CD4-positive, alpha-beta T cell treated with Interleukin-15 for 1 hour (primary cell): ENCODE measurements at regions not wholly inside any gene's neighbourhood (a gene's known extent, or its start where the extent isn't known, plus 50 kb on each side); places are given as distances from the start of the nearest gene placed in this dataset.
"Not testable (repeated sequence)": the region's sequence is repeated elsewhere in the genome, so short reads cannot be mapped to it uniquely, and the experiment has no call there.

Source experiments
- DNase-seq: peaks from one replicate; pipeline ENCODE4 v3.0.0-alpha.2; 2020

DNA sequence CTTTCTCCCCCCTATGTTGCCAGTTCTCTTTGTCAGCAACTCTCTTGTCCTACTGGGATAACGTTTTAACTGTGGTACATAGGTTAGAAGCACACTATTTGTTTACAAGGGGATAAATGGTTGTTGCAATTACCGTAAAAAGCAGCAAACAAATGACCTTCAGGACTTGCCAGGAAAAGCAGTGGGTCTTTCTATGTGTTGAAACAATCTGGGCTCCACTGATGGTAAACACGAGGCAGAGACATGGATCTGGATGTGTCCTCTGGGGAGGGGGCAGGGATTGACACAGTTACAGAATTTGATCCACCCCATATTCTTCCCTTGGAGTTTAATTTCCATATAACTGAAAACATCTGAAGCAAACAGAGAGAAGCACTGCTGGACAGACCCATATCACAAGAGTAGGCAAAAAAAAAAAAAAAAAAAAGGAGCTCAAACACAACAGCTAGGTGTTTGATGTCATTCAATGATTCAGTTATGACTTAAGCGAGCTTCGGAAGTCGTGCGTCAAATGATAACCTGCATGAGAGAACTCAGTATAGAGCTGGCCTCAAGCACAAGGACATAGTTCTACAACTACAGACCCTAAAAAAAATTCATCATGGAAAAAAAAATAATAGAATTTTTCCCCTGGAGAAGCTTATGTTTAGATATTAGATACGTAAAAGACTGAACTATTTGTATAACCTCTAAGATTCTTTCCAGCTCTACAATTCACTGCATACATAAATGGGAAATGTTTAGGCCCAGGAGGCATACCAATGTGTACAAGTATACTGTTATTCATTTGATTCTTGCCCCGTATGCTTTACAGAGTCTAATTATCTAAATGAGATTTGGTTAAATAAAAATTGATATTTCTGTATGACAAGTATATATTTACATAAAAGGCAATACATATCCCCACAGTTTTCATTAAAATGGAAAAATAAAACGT lies 127.7 kb downstream of the ALDH8A1 start:
- no peak for DNase-seq

DNA sequence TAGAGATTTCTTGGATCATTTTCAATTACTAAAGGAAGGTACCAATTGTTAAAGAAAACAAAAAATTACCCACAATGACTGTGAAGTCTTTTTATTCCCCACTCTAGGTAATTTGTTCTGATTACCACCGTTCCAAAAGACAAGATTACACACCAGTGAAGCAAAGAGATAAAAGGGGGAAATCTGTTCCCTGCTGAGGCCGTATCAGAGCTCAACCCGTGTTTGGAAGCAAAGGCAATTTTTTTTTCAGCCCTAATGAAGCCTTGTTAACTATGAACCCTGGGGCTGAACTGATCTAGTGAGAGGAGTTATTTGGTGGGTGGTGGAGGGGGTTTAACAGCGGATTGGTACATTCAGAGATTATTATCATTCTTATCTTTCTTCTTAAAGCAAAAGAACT lies 128.5 kb downstream of the ALDH8A1 start:
- no peak for DNase-seq

DNA sequence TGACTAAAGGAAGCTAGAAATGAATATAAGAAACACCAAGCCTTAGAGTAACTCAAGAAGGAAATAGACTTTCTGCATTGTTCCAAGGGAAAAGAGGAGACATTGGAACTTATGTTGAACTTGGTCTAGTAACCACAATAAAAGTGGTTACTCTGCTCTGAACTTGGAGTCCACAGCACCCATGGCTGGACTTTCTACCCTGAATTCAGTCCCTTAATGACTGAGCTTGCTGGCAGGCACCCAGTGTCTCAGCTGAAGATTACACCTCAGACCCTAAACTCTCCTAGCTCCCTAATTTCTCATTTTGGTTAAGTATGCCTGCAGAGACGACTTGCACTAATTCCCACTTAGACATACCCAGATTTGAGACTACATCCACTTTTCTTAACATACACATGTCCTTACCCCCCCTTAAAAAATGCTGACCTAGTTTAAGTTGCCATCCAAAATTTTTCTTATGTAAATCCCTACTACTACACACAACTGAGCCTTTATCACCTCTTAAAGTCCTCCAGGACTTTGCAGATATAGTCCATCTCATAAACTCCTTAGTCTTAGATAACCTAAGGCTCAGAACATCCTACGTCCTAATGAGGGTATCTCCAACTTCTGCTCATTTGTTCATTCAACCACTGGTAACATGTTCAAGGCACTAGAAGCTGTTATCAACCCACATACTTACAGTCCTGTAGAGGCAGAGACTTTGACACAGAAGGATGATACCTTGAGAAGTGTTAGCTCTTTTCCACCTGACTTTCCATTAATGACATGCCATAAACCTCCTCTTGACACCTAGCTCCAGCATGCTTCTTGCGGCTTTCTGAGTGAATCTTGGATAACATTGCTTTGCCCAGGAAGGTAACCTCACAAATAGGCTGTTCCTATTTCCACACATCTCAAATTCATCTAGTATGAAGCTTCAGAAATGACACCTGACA lies 129.8 kb downstream of the ALDH8A1 start:
- DNase-seq: no peak

DNA sequence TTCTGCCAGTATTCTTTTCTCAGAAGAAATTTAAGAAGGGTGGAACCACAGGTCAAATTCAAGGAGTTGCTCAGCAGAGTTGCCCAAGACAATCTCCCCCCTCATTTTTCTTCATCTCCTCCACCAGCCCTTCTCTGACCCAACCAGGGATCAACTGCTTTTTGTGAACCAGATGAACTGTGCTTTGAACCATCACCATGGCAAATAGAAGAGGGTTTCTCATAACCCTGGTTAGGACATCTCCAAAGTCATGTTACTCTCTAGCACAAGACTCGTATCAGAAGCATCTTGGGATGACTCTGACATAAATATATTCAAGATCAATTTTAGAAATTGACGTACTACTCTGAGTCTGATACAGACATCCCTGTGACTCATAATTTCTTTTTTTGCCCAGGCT lies 130.7 kb downstream of the ALDH8A1 start:
- no peak for DNase-seq

DNA sequence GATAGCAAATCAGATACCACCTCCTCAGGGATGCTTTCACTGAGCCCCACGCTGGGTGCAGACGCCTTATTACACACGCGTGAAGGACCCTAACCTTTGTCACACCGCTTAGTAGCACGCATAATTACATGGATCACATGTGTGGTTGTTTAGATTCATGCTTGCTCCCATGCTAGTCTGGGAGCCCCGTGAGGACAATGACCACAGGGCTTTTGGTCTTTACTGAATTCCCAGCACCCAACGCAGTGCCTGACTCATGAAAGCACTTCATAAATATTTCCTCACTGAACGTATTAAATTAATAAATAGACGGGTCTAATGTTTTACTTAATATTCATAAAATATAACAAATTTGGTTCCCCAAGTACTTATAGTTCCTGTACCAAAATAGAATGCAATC lies 132.5 kb downstream of the ALDH8A1 start:
- DNase-seq: no peak

DNA sequence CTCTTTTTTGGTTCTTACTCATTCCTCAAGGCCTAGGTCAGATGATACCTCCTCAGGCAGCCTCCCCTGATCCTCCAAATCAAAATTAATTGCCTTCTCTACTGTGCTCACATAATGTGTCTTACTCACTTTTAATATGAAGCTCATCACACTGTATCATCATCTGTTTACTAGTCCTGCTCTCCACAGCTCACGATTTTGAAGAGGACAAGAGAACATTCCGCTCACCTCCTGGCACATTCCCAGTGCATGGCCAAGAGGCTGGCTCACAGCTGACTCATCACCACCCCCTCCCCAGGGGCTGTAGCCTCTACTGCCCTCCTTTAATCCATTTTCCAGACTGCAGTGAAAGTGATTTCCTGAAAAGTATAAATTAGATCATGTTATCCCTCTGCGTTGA lies 133.1 kb downstream of the ALDH8A1 start:
- DNase-seq: no peak

DNA sequence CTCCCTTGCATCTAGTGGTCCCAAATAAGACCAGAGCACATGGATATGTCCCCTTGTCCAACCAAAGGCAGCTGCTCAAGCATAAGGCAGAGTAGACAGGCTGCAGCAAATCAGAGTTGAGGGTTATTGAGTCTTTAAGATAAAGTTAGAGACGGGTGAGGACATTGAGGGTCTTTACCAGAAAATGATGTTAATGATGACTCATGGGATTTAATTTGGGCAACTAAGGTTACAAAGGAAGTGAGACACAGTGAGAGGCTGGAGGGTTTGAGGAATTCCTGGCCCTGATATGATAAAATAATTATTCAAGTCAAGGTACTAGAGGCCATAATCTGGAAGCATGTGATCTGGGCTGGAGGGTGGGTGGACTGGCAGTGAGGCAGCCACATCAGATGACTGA lies 133.6 kb downstream of the ALDH8A1 start:
- DNase-seq: no peak

DNA sequence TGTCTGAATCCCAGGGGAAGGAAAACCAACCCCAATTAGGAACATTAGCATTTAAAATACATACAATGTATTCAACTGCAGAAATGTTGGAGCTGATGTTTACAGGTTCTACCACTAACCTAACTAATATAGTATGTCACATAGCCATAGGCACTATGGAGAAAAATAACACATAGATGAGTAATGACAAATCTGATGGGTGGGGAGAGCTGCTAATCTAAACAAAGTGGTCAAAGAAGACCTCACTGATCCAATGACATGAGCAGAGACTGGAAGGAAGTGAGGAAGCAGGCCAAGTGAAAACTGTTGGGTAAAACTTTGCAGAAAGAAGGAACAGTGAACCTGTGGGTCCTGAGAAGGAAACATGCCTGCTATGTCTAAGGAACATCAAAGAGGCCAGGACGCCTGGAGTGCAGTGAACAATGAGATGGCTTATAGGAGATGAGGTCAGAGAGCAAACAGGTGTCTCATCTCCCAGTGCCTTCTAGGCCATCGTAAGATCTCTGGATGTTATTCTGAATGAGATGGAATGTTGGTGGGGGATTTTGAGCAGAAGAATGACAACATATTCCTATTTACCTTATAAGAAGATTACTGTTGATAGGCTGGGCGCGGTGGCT lies 135.7 kb downstream of the ALDH8A1 start:
- DNase-seq: no peak

DNA sequence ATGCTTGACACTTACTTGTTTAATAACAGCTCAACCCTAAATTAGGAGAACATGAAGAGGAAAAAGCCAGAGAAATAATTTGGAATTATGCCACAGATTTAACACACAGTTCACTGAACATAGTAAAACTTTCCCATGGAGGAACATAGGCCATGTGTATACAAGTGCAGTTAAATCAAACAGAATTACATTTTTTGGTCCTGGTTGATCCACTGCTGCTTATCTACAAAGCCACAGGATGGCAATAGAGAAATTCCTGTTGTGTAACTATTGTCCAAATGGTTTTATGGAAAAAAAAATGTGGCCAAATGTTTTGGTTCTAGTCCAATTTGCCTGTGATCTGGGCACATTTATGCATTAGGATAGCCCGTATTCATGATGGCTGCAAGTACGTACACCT lies 136.8 kb downstream of the ALDH8A1 start:
- no peak for DNase-seq

DNA sequence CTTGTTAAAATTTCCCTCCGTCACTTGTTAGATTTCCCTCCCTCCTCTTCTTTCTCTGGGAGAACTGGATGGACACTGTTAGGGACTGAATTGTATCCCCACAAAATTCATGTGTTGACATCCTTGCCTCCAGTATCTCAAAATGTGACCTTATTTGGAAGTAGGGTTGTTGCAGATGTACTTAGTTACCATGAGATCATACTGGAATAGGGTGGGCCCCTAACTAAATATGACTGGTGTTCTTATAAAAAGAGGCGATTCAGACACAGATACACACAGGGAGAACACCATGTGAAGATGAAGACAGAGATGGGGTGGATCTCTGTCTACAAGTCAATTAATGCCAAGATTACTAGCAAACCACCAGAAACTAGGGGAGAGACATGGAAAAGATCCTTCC lies 139.5 kb downstream of the ALDH8A1 start:
- no peak for DNase-seq

DNA sequence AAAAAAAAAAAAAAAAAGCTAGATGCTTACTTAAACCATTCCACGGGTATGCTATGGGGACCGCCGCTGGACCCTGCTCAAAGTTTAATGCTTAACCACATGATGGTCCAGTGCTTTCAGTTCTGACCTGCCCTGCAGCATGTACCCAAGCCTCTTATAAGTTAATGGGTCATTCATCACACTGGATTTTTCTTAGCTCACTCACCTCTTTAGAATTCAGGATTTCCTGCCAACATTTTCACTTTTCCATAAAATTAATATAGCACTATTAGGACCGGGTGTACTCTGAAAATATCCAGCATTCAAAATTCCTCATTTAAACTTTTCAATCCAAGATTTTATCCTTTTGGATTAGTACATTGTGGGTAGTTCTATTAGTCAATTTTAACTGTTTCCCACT lies 140.8 kb downstream of the ALDH8A1 start:
- no peak for DNase-seq

DNA sequence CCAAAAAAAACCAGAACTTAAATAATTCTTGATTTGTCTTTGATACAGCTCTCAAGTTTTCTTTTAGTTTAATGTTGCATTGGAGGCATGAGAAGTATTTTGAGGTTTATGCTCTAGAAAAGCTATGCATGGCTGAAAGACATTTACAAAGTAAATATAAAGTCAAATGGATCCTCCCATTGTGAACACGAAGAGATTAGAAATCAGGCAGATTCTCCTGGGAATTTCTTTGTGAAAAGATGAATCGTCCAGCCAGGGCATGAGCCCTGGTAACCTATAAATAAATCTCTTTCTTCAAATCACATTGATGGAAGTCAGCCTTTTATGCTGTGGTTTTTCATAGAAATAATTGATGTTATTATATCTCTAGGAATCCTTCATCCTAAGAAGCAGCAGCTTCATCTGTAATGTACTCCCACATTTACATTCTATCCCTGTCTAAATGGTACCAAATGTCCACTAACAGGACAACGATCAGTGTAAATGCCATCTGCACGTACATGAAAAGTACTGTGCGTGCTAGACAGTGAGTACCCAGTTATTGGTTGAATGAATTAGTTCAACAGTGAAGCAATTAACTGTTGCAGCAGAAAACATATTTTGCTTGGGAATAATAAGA lies 143.6 kb downstream of the ALDH8A1 start:
- no peak for DNase-seq

DNA sequence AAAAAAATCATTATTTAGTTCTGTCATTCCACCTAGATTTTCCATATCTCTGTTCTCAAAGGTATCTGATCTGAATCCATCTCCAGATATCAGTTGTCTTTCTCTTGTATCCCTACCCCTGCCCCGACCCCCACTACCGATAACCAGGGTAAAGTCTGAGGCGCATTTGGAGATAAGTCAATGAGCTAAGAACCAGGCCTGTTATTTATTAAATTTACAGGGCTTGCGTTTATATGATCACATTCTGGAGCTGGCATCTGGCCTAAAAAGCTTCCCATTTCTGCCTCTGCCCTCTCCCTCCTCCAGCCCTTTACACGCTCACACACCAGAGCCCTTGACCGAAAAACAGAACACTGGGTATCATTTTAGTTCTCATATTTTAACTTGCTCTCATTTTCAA lies 144.7 kb downstream of the ALDH8A1 start:
- DNase-seq: no peak

DNA sequence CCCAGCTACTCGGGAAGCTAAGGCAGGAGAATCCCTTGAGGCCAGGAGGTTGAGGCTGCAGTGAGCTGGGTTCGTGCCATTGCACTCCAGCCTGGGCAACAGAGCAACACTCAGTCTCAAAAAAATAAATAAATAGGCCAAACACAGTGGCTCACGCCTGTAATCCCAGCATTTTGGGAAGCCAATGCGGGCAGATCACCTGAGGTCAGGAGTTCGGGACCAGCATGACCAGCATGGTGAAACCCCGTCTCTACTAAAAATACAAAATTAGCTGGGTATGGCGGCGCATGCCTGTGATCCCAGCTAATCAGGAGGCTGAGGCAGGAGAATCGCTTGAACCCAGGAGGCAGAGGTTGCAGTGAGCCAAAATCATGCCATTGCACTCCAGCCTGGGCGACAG lies 145.6 kb downstream of the ALDH8A1 start:
- not testable (repeated sequence) for DNase-seq

DNA sequence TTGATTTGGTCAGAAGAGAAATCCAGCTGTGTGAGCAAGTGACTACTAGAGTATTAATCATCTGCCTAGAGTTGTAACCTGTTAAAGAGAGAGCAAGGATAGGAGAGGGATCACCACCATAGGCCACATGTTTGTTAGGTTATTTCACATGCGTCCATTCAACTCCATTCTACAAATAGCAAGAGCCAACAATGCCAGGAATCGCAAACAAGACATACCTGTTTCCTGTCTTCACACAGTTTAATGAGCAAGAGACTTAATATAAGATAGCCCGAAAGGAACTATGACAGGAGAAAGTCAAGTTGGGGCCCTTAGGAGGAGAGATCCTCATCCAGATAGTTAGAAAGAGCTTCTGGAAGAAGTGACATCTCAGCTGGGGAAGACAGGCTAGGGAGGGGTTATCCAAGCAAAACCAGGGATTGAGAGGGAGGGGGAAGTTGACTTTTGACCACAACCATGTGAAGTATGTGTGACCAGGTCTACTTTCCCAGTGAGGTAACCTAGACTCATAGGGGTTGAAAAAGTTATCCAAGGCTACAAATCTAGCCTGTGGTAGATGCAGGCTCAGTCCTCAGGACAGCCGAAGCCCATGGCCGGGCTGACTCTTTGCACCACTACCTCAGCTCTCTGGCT lies 147.4 kb downstream of the ALDH8A1 start:
- DNase-seq: no peak

DNA sequence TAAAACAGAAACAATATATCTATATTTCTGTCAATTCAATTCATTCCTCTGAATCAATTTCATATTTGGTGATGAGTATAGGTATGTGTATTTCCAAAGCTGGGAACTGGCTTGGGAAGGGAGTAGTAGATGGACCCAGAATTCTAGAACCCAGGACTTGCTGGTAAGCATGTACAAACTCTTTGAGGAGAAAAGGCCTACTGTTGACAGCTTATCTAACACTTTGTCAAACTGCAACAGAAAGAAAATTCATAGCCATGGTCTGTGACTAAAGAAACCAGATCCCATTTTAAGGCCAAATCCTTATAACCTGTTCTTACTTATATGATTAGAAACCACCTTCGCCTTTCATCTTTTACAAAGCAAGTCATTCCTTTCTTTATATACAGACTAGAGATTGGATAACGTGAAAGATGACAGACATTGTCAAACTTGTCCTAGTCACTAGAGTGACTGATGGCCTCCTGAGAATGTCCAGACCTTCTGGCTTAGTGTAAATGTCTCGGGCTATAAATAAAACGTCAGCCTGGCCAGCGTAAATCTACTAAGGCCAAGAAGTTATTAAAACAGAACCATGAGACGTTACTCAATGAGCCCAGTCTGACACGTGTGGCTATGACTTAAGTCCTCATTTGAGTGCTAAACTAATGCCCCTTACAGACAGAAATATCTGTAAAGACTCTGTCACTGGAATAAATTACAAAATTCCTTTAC lies 152.3 kb downstream of the ALDH8A1 start:
- DNase-seq: no peak

DNA sequence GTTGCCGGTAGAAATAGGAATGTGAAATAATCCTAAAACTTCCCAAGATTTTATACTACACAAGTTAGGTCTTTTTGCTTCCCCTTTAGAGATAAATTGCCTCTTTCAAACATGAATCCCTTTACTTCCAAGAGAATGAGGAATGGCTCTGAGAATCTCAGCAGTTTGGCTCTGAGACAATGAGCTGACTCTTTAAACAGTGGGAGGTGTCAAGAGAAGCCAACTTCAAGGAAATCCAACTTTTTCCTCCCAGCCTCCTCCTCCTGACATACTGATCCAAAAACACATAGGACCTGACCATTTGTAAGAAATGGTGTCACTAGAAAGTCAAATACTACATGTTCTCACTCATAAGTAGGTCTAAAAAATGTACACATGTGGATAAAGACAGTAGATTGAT lies 154.2 kb downstream of the ALDH8A1 start:
- DNase-seq: no peak

DNA sequence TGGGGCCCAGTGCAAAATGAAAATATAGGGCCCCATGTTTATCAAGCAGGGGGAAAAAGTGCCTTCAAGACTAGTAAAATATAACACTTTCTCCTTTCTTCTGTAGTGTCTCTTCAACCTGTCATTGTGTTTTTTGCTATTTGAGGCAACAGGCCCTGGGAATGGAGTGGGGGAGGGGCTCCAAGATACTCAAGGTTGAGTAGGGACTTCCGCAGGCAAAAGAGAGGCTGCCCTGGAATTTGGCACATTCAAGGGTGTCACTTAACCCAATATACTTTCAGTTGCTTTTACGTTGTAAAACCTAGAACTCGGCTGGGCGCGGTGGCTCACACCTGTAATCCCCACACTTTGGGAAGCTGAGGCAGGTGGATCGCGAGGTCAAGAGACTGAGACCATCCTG lies 154.9 kb downstream of the ALDH8A1 start:
- DNase-seq: no peak

DNA sequence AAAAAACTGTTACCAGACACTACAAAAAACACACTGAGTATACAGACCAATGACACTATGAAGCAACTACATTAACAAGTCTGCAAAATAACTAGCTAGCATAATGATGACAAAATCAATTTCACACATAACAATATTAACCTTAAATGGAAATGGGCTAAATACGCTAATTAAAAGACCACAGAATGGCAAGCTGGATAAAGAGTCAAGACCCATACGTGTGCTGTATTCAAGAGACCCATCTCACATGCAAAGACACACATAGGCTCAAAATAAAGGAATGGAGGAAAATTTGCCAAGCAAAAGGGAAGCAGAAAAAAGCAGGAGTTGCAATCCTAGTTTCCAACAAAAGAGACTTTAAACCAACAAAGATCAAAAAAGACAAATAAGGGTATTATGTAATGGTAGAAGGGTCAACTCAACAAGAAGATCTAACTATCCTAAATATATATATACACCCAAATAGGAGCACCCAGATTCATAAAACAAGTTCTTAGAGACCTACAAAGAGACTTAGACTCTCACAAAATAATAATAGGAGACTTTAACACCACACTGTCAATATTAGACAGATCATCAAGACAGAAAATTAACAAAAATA lies 158.6 kb downstream of the ALDH8A1 start:
- DNase-seq: not testable (repeated sequence)

DNA sequence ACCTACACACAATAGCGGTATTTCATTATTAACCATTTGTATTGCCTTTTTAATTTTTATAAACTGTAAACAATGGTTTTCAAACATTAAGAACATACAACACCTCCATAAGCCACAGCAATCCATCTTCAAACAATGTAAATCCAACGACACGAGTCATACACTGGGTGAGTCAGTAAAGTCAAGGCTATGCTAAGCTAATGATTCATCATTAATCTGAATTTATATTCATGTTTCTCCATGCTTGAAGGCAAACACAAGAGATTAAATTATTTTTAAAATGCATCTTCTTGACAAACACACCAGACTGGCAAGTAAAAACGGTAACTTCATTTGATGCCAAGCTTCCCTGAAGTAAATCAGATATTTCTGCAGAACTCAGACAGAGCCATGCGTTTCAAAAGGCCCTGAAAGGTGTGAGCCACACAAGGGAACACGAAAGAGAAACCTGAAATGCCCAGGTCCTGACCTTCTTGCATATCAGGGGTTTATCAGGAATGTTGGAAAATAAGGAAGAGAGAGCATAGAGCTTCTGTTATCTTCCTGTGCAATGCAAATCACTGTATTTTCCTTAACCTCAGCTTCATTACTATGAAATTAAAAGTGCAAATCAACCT lies 162.5 kb downstream of the ALDH8A1 start:
- DNase-seq: no peak

DNA sequence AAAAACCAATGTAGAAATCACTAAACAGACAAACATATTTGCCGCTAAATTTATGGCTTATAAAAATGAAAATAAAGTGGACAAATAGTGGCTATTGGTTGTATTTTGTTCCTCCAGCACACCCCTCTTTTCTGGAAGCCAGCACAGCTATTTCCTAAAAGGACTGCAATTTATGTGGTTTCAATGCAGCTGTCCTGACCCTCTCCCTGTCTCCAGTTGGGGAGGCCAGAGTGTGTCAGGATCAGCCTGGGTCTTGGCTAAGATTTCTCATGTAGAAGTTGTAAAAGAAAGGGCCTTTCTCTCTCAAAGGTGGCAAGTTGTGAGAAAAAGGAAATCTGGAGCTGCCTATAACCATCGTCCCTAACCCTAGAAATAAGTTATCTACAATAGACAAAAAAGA lies 165.6 kb downstream of the ALDH8A1 start:
- DNase-seq: no peak
